ENCODE measurements at regions not wholly inside any gene's neighbourhood (a gene's known extent, or its start where the extent isn't known, plus 50 kb on each side); places are given as distances from the start of the nearest gene placed in this dataset.

DNA sequence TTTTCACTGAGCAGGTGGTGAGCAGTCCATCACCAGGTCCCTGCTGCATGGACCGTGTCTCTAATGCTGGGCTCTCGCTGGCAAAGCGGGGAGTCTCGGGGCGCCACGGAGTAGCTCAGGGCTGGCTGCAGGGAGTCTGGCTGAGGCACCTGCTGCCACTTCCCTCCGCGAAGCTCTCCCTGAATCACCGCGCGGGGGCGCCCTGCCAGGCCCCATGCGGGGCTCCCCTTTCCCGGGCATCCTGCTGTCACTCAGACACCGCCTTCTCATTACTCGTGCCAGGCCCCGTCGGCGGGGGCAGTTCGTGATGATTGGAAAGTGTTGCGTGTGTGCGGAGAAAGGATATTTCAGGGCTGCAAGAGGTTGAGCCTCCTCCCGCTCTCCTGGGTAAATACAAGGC is 335.8 kb downstream of the IRX2 start:
- Mint-ChIP-seq H3K36me3 (ENCODE audit: low read depth, unreplicated experiment) (no peaks in the 10 kb centered on the region), H3K4me3 (ENCODE audit: unreplicated experiment) (no peak overlapping the region), H3K4me1 (ENCODE audit: low read depth, unreplicated experiment) (no peaks in the 10 kb centered on the region), H3K9me3 (ENCODE audit: unreplicated experiment) (peaks cover 4% of the 10 kb centered on the region), H3K27me3 (ENCODE audit: low read depth, unreplicated experiment) (peaks cover 27% of the 10 kb centered on the region), H3K27ac (ENCODE audit: unreplicated experiment) (no peak overlapping the region)
- Histone ChIP-seq H3K4me2 (ENCODE audit: low read length) (no peak overlapping the region), H3K4me1 (ENCODE audit: insufficient read depth, low read length) (no peaks in the 10 kb centered on the region), H3K27ac (ENCODE audit: low read depth, low read length) (no peak overlapping the region), H3K4me3 (ENCODE audit: insufficient read depth, low read depth, low read length) (no peak overlapping the region), H3K9ac (ENCODE audit: low read length) (no peak overlapping the region), H4K20me1 (ENCODE audit: insufficient read depth, low read length) (no peaks in the 10 kb centered on the region), H2AFZ (ENCODE audit: low read depth, low read length) (no peak overlapping the region), H3K36me3 (ENCODE audit: insufficient read depth, low read length) (no peaks in the 10 kb centered on the region), H3K79me2 (ENCODE audit: insufficient read depth, low read length) (no peaks in the 10 kb centered on the region), H3K9me3 (ENCODE audit: insufficient read depth, low read depth, low read length) (peaks cover 11% of the 10 kb centered on the region), H3K27me3 (ENCODE audit: insufficient read depth, low read length) (no peaks in the 10 kb centered on the region)
- no peak for TF ChIP-seq EZH2 (IDR thresholded peaks at IDR 0.05; ENCODE audit: insufficient read depth, low read length)
- TF ChIP-seq, protein P1, sequence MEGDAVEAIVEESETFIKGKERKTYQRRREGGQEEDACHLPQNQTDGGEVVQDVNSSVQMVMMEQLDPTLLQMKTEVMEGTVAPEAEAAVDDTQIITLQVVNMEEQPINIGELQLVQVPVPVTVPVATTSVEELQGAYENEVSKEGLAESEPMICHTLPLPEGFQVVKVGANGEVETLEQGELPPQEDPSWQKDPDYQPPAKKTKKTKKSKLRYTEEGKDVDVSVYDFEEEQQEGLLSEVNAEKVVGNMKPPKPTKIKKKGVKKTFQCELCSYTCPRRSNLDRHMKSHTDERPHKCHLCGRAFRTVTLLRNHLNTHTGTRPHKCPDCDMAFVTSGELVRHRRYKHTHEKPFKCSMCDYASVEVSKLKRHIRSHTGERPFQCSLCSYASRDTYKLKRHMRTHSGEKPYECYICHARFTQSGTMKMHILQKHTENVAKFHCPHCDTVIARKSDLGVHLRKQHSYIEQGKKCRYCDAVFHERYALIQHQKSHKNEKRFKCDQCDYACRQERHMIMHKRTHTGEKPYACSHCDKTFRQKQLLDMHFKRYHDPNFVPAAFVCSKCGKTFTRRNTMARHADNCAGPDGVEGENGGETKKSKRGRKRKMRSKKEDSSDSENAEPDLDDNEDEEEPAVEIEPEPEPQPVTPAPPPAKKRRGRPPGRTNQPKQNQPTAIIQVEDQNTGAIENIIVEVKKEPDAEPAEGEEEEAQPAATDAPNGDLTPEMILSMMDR (IDR thresholded peaks at IDR 0.05; ENCODE audit: insufficient read depth, low read depth, low read length): no peak
- FAIRE-seq: no peak
- no peak for DNase-seq (ENCODE audit: low read depth)

DNA sequence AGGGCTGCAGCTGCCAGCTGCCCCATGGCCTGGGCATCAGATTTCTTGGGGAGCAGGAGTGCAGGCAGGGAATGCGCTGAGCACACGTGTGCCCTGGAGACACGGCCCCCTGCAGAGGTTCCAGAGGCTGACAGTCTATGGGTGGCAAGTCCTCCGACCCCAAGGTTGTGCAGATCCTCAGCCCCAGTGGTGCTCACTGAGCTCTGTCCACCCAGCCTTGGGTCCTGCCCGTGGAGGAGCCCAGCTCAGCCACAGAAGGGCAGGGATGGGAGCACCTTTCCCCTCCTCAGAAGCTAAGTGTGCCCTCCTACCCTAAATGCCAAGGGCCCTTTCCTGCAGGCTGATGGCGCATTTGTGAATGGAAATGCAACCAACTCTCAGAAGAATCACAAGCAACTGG is 341.0 kb downstream of the IRX2 start:
- no peak overlapping the region for H3K4me2 ChIP-seq (ENCODE audit: low read length)
- TF ChIP-seq EZH2 (IDR thresholded peaks at IDR 0.05; ENCODE audit: insufficient read depth, low read length): no peak
- TF ChIP-seq, protein P1 (IDR thresholded peaks at IDR 0.05; ENCODE audit: insufficient read depth, low read depth, low read length): no peak
- no peaks in the 10 kb centered on the region for H3K9me3 Mint-ChIP-seq (ENCODE audit: unreplicated experiment)
- H3K4me3 Mint-ChIP-seq (ENCODE audit: unreplicated experiment): no peak overlapping the region
- DNase-seq (ENCODE audit: low read depth) (no peak), FAIRE-seq (no peak)
- H3K9ac ChIP-seq (ENCODE audit: low read length): no peak overlapping the region
- H3K27ac Mint-ChIP-seq (ENCODE audit: unreplicated experiment): no peak overlapping the region
- no peaks in the 10 kb centered on the region for H3K27me3 ChIP-seq (ENCODE audit: insufficient read depth, low read length)
- no peaks in the 10 kb centered on the region for H4K20me1 ChIP-seq (ENCODE audit: insufficient read depth, low read length)
- no peaks in the 10 kb centered on the region for H3K79me2 ChIP-seq (ENCODE audit: insufficient read depth, low read length)
- no peak overlapping the region for H3K27ac ChIP-seq (ENCODE audit: low read depth, low read length)
- H3K9me3 ChIP-seq (ENCODE audit: insufficient read depth, low read depth, low read length): peaks cover 6% of the 10 kb centered on the region
- H3K4me1 Mint-ChIP-seq (ENCODE audit: low read depth, unreplicated experiment): no peaks in the 10 kb centered on the region
- no peaks in the 10 kb centered on the region for H3K36me3 ChIP-seq (ENCODE audit: insufficient read depth, low read length)
- H2AFZ ChIP-seq (ENCODE audit: low read depth, low read length): no peak overlapping the region
- no peaks in the 10 kb centered on the region for H3K4me1 ChIP-seq (ENCODE audit: insufficient read depth, low read length)
- H3K36me3 Mint-ChIP-seq (ENCODE audit: low read depth, unreplicated experiment): no peaks in the 10 kb centered on the region
- H3K27me3 Mint-ChIP-seq (ENCODE audit: low read depth, unreplicated experiment): peaks cover 24% of the 10 kb centered on the region
- H3K4me3 ChIP-seq (ENCODE audit: insufficient read depth, low read depth, low read length): no peak overlapping the region

DNA sequence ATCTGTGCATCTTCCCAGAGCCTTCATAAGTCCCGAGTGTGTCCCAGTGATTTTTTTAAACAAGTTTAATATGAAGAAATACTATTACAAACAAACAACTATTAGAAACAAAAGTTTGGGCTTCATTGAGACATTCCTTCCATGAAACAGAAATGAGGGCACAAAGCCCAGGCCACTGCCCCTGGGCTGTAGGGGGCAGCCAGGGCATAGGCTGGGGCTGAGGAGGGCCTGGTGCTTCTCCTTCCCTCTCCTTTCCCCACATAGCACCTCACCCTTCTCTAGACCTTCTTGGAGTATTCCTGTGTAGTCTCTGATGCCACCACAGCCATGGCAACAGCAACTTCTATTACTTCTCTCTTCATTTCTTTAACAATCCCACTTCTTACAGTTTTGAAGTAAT is 348.2 kb downstream of the IRX2 start:
- Mint-ChIP-seq H3K4me1 (ENCODE audit: low read depth, unreplicated experiment) (no peaks in the 10 kb centered on the region), H3K36me3 (ENCODE audit: low read depth, unreplicated experiment) (no peaks in the 10 kb centered on the region)
- TF ChIP-seq, protein P1 (IDR thresholded peaks at IDR 0.05; ENCODE audit: insufficient read depth, low read depth, low read length): no peak
- TF ChIP-seq EZH2 (IDR thresholded peaks at IDR 0.05; ENCODE audit: insufficient read depth, low read length): no peak

More for the DNA sequence above, 348.2 kb downstream of the IRX2 start:
- Histone ChIP-seq H3K4me2 (ENCODE audit: low read length) (no peak overlapping the region), H3K27me3 (ENCODE audit: insufficient read depth, low read length) (no peaks in the 10 kb centered on the region), H3K9ac (ENCODE audit: low read length) (no peak overlapping the region), H2AFZ (ENCODE audit: low read depth, low read length) (no peak overlapping the region), H3K27ac (ENCODE audit: low read depth, low read length) (no peak overlapping the region), H4K20me1 (ENCODE audit: insufficient read depth, low read length) (no peaks in the 10 kb centered on the region), H3K4me1 (ENCODE audit: insufficient read depth, low read length) (no peaks in the 10 kb centered on the region), H3K79me2 (ENCODE audit: insufficient read depth, low read length) (no peaks in the 10 kb centered on the region), H3K36me3 (ENCODE audit: insufficient read depth, low read length) (no peaks in the 10 kb centered on the region), H3K9me3 (ENCODE audit: insufficient read depth, low read depth, low read length) (peaks cover 2% of the 10 kb centered on the region), H3K4me3 (ENCODE audit: insufficient read depth, low read depth, low read length) (no peak overlapping the region)
- DNase-seq (ENCODE audit: low read depth) (no peak), FAIRE-seq (no peak)
- Mint-ChIP-seq H3K27me3 (ENCODE audit: low read depth, unreplicated experiment) (peaks cover 10% of the 10 kb centered on the region), H3K4me3 (ENCODE audit: unreplicated experiment) (no peak overlapping the region), H3K9me3 (ENCODE audit: unreplicated experiment) (no peaks in the 10 kb centered on the region), H3K27ac (ENCODE audit: unreplicated experiment) (no peak overlapping the region)

Measured in astrocyte (in vitro differentiated cells and primary cell).